Loucy (cell line): ENCODE measurements at regions not wholly inside any gene's neighbourhood (a gene's known extent, or its start where the extent isn't known, plus 50 kb on each side); places are given as distances from the start of the nearest gene placed in this dataset.

Experiments used
- EZH2phosphoT487 ChIP-seq: fragments of 200-600 bp; IDR thresholded peaks from 2 replicates; pipeline ENCODE4 v1.6.1; 2018; ENCODE audit warnings: antibody characterized with exemption, mild to moderate bottlenecking, moderate library complexity, borderline replicate concordance
- TF ChIP-seq, protein P1 (sequence below): fragments of 200-600 bp; sonication (generic); conservative IDR thresholded peaks from 2 replicates; pipeline ENCODE4 v1.5.1; 2014; ENCODE audit warnings: mild to moderate bottlenecking, antibody characterized with exemption, low read length

DNA sequence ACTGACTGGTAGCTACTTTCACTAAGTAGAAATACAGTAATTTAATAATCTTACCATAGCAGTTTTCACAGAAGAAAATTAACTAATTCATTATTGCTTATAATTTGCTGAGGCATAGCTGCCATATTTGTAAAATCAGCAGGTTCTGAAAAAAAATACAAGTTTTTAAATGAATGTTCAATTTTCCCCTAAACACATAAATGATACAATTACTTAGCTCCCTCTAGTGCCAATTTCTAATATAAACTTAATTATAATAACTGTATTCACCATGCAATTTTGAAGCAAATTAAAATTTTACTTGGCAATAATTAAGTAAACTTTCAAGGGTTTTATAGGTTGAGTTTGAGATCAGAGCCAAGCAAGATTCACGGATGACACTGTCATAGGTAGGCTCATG lies 1321.6 kb upstream of the ACVR2A start:
- TF ChIP-seq, protein P1, sequence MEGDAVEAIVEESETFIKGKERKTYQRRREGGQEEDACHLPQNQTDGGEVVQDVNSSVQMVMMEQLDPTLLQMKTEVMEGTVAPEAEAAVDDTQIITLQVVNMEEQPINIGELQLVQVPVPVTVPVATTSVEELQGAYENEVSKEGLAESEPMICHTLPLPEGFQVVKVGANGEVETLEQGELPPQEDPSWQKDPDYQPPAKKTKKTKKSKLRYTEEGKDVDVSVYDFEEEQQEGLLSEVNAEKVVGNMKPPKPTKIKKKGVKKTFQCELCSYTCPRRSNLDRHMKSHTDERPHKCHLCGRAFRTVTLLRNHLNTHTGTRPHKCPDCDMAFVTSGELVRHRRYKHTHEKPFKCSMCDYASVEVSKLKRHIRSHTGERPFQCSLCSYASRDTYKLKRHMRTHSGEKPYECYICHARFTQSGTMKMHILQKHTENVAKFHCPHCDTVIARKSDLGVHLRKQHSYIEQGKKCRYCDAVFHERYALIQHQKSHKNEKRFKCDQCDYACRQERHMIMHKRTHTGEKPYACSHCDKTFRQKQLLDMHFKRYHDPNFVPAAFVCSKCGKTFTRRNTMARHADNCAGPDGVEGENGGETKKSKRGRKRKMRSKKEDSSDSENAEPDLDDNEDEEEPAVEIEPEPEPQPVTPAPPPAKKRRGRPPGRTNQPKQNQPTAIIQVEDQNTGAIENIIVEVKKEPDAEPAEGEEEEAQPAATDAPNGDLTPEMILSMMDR, result peak; percentile 53; the same call in 1 of the 2 replicates
- no peak for TF ChIP-seq EZH2phosphoT487
